ENCODE measurements at regions not wholly inside any gene's neighbourhood (a gene's known extent, or its start where the extent isn't known, plus 50 kb on each side); places are given as distances from the start of the nearest gene placed in this dataset.
"Not testable (repeated sequence)": the region's sequence is repeated elsewhere in the genome, so short reads cannot be mapped to it uniquely, and the experiment has no call there.

- Mint-ChIP-seq H3K27me3 (ENCODE audit: low read depth) (peaks cover 20% of the 10 kb centered on the region), H3K4me3 (no peak overlapping the region), H3K9me3 (peaks cover 6% of the 10 kb centered on the region), H3K36me3 (ENCODE audit: low read depth) (no peaks in the 10 kb centered on the region), H3K4me1 (no peaks in the 10 kb centered on the region), H3K27ac (no peak overlapping the region)
- TF ChIP-seq CTCF (IDR thresholded peaks at IDR 0.05; ENCODE audit: unreplicated experiment in 3 of 3), result no peak
These were observed 260.5 kb downstream of the MATN1 start for GRCh38 chr1:30462826-30463425.

GRCh38 chr1:30462166-30462565 lies 261.2 kb downstream of the MATN1 start:
- Mint-ChIP-seq H3K27me3 (ENCODE audit: low read depth) (peaks cover 21% of the 10 kb centered on the region), H3K27ac (no peak overlapping the region), H3K36me3 (ENCODE audit: low read depth) (no peaks in the 10 kb centered on the region), H3K9me3 (peaks cover 8% of the 10 kb centered on the region), H3K4me1 (no peaks in the 10 kb centered on the region), H3K4me3 (no peak overlapping the region)
- no peak for TF ChIP-seq CTCF (IDR thresholded peaks at IDR 0.05; ENCODE audit: unreplicated experiment in 3 of 3)

- H3K36me3 Mint-ChIP-seq (ENCODE audit: low read depth), result no peaks in the 10 kb centered on the region
- H3K27ac Mint-ChIP-seq, result no peak overlapping the region
- H3K4me3 Mint-ChIP-seq, result no peak overlapping the region
- H3K4me1 Mint-ChIP-seq, result no peaks in the 10 kb centered on the region
- peaks cover 22% of the 10 kb centered on the region for H3K27me3 Mint-ChIP-seq (ENCODE audit: low read depth)
- peaks cover 11% of the 10 kb centered on the region for H3K9me3 Mint-ChIP-seq
- no peak for TF ChIP-seq CTCF (IDR thresholded peaks at IDR 0.05; ENCODE audit: unreplicated experiment in 3 of 3)
These were observed 261.7 kb downstream of the MATN1 start for GRCh38 chr1:30461640-30462039.

- no peak overlapping the region for H3K4me3 Mint-ChIP-seq
- H3K27me3 Mint-ChIP-seq (ENCODE audit: low read depth), result peaks cover 27% of the 10 kb centered on the region
- no peaks in the 10 kb centered on the region for H3K36me3 Mint-ChIP-seq (ENCODE audit: low read depth)
- TF ChIP-seq CTCF (IDR thresholded peaks at IDR 0.05; ENCODE audit: unreplicated experiment in 3 of 3), result no peak
- H3K9me3 Mint-ChIP-seq, result peaks cover 15% of the 10 kb centered on the region
- no peak overlapping the region for H3K27ac Mint-ChIP-seq
- no peaks in the 10 kb centered on the region for H3K4me1 Mint-ChIP-seq
These were observed 262.7 kb downstream of the MATN1 start for GRCh38 chr1:30460661-30461060.

GRCh38 chr1:30458730-30459485 lies 264.5 kb downstream of the MATN1 start:
- Mint-ChIP-seq H3K27me3 (ENCODE audit: low read depth) (peaks cover 32% of the 10 kb centered on the region), H3K9me3 (peaks cover 15% of the 10 kb centered on the region)
- H3K4me1 Mint-ChIP-seq; H3K27ac Mint-ChIP-seq; H3K4me3 Mint-ChIP-seq; H3K36me3 Mint-ChIP-seq (ENCODE audit: low read depth): not testable (repeated sequence)

GRCh38 chr1:30452925-30453324 lies 270.5 kb downstream of the MATN1 start:
- H3K27ac Mint-ChIP-seq, result no peak overlapping the region
- peaks cover 31% of the 10 kb centered on the region for H3K27me3 Mint-ChIP-seq (ENCODE audit: low read depth)
- peaks cover 16% of the 10 kb centered on the region for H3K9me3 Mint-ChIP-seq
- H3K36me3 Mint-ChIP-seq (ENCODE audit: low read depth), result peaks cover 3% of the 10 kb centered on the region
- no peaks in the 10 kb centered on the region for H3K4me1 Mint-ChIP-seq
- TF ChIP-seq CTCF (IDR thresholded peaks at IDR 0.05; ENCODE audit: unreplicated experiment in 3 of 3), result no peak
- no peak overlapping the region for H3K4me3 Mint-ChIP-seq
